Erythroblast (primary cell): ENCODE measurements at regions not wholly inside any gene's neighbourhood (a gene's known extent, or its start where the extent isn't known, plus 50 kb on each side); places are given as distances from the start of the nearest gene placed in this dataset.
A peak's percentile ranks its signal among the peaks of the same experiment; 100 is the strongest.

ENCODE experiments used
- DNase-seq, 2 experiments: peaks; one replicate each; lab custom pipeline; 2025; lab: John Stamatoyannopoulos, UW
- GATA1 ChIP-seq: IDR thresholded peaks from 2 replicates; pipeline ENCODE4 v1.6.1; 2011; ENCODE audit warnings: low read depth, mild to moderate bottlenecking, control low read depth, low read length, moderate library complexity
- POLR2A ChIP-seq: IDR thresholded peaks from 2 replicates; pipeline ENCODE4 v1.6.1; 2011; ENCODE audit warnings: mild to moderate bottlenecking, low read length

DNA sequence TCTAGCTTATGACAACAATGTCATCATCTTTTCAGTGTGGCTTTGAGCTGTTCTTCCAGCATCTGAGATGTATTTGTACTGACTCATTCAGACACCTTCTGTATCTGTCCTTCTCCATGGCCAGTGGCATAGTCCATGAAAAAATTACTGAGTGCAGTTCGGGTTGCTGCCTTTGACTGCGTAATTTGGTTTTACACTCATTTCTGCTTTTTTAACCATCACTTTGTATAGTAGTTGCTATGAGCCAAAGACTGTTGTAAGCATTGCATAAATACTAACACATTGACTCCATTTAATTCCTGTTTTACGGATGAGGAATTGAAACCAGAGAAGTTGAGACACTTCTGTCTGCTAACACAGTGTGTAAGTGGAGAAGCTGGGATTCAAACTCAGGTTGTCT, 190.7 kb upstream of the MID1 start:
- TF ChIP-seq GATA1, result no peak
- TF ChIP-seq POLR2A, result no peak
- DNase-seq, result no peak

DNA sequence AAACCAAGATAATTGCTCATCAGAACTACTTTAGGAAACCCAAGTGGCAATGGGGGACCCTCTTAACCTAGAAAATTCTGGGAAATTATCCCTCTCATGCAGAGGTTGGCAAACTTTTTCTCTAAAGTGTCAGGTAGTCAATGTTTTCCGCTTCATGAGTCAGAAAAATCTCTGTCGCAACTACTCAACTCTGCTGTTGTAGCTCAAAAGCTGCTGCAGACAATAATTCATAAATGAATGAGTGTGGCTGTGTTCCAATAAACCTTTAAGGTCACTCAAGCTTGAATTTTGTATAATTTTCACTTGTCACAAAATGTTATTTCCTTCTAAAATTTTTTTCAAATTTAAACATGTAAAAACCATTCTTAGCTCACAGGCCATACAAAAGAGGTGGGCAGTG, 193.4 kb upstream of the MID1 start:
- DNase-seq, result no peak
- TF ChIP-seq GATA1 (no peak), POLR2A (no peak)

DNA sequence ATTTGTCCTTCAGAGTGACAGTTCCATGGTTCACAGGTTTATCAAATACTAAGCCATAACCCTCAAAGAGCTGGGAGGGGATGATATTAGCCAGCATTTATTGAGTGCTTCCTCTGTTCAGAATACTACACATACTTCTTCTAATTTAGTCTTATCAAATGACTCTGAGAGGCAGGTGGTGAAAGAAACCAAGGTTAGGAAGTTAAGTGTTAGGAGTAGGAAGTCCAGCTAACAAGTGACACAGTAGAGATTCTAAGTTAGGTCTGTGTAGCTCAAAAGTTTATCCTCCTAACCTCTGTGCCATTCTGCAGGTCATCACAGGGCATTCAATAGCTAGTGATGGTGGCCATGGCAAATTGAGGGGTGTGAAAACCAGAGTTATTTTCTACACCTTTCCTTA, 198.3 kb upstream of the MID1 start:
- TF ChIP-seq GATA1, result no peak
- no peak for TF ChIP-seq POLR2A

DNA sequence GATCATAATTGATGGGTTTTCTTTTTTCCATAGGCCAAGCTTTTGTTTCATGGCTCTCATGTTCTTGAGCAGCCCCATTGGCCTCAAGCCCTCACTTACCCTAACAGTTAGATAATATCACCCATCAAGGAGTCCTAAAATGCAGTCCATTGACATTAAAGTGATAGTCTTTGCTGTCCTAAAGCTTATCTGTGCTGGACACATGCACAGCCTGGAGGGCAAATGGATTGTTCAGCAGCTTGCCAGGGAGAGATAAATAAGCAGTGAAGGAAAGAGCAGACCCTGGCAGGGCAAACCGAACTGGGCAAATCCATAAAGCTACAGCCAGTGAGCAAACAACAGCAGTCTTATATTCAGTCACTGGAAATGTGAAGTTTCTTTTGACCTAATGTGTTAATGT, 199.6 kb upstream of the MID1 start:
- peak; percentile 65 for TF ChIP-seq GATA1
- TF ChIP-seq POLR2A, result no peak
- peak; percentile 69 to 91 for DNase-seq

More for the DNA sequence above, 198.3 kb upstream of the MID1 start:
- no peak for DNase-seq

DNA sequence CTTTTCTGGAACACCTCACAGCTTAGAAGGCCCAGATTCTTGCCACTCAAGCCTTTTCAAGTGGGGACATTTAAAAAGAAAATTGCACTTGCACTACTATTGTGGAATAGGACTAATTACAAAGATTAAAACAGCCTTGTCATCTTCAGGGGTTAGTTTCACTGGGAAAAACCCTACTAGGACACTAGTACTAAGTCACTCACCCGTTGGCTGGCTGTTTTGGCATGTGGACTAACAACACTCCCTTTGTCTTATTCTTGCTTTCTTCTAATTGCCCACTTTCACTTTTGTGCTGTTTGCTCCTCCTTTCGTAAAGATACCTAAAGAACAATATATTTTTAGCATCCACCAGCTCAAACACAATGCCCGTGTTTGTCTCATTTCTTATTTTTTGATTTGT, 200.9 kb upstream of the MID1 start:
- DNase-seq, result peak in 1 of 2 experiments; percentile 1
- TF ChIP-seq GATA1, result no peak
- no peak for TF ChIP-seq POLR2A

DNA sequence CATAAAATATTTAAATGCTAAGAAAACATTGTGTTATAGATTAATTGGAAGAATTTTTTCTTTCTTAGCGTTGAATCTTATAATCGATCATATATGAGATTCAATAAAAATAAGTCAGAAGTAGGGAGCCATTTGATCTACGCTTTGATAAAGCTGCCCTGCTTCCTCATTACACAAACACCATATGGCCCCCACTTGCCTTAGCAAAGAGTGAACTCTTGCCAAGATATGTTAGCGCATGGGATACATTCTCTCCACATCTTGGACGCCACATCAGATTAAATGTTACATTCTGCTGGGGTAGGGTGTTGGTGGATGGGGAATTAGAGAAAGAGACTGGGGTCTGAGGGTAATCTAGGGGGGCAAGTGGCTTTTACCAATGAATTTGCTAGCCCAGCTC, 207.7 kb upstream of the MID1 start:
- TF ChIP-seq POLR2A (no peak), GATA1 (no peak)
- DNase-seq, result no peak

DNA sequence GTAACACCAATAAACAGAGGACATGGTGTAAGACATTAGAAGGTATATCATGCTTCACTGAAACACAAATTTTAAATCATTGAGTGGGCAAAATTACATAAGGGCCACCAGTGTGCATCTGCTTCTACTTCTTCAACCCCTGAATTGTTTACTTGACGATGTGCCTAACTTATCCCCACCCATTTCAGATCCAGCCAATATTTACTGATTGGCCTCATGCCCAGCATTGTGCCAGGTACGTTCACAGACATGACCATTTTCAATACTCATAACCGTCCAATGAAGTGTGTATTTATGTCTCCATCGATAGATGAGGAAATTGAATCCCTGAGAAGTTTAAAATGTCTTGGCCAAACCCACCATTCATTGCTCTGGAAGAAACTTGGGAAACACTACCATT, 208.3 kb upstream of the MID1 start:
- TF ChIP-seq POLR2A (no peak), GATA1 (no peak)
- DNase-seq, result no peak

DNA sequence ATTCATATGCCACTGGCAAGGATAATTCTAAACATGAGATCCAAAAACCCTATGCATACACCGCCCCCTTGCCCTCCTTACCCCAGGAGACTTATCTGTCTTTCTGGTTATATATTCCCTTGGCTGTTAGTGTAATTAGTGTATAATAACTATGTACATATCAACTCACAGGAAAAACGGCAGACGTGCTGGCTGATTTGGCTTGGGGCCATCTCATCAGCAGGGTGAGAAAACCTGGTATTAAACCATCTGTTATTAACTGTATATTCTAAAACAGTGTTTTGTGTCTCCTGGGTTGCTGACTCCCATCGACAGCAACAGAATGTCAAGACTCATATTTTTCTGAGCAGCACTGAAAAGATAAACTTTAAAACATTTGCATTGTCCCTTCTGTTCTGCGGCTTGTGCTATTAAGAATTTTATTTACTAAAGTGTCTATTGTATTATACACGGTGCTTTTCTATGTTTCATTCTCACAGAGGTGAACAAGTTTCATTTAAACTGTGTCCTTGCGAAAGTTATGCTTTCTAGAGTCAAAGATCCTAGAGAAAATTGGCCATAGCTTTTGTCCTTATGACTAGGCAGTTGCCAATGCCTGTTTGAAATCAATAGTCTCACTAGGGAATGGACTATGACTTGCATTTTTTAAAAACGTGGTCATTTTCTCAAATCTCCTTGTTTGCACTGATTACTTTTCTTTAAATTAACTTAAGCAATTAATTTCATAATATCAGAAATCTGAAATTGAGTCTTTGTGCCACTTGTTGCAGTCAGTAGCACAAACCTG, 211.5 kb upstream of the MID1 start:
- DNase-seq, result no peak
- TF ChIP-seq GATA1, result no peak
- TF ChIP-seq POLR2A, result no peak

DNA sequence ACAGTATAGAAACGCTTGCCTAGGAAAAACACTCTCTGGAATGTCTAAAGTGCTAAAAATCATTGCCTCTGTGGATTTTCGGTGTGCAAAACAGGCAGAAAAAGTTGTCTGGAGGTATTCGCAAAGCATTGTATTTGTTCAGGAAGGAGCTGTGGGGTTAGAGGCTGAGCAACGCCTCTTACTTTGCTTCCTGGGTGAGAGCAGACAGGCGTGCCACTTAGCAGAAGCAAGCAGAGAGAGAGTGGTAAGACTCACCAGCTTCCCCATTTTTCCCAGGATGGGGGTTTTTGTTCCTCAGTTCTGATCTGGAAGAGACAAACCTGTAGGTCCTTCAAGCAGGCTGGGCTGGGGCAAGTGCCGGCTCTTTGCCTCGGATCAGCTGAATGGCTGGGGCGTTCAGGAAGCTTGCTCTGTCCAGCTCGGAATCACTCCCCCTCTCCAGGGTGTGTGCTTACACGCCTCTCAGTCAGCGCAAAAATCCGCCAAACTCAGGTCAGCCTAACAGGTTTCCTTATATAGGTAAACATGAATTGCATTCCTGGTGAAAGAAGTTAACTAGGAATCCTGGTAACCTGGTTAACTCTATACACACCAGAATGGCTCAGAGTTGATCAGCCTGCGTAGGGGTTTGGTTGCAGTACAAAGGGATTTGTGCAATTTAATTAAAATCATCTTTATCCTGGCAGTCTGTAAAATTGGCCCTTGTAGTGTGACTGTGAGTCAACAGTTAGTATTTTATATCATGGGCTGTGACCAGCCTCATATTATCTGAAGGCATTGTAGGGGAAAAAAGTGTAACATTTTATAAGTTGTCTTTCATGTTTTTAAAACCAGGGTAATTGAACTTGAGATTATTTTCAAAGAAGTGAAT, 213.1 kb upstream of the MID1 start:
- TF ChIP-seq GATA1 (no peak), POLR2A (no peak)
- DNase-seq, result peak; percentile 0 to 4

DNA sequence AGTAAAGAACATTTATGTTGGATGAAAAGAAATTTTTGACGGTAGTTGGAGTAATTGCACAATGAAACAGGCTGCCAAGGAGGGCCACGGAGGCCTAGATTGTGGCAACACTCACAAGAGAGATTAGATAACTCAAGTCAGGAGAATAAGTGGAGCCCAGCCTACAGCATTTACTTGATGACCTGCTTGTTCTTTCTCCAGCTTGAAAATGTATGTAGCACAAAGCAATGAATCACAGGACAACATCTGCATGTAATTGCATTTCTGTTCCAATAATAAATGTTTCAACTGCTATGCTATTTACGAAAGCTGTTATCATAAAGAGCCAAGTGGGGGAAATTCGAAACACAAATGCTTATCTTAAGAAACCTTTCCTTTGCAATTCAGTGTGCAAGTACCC, 221.2 kb upstream of the MID1 start:
- DNase-seq, result peak; percentile 11 to 54
- TF ChIP-seq GATA1 (no peak), POLR2A (no peak)

DNA sequence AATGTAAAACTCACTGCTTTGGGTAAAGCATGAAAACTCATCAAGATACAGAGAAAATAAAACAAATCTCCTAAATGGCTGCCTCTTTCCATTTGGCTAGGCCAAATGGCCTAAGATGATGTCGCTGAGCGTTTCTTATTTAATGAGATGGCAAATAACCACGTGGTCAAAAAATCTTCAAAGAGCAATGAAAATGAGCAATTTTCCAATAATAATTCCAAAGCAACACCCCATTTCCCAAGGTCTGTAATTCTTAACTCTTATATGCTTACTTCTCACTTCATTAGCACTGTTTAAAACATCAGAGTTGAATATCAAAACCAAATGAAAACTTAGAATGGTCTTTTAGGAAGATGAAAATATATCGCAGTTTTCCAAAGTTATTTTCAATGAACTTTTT, 222.3 kb upstream of the MID1 start:
- no peak for DNase-seq
- TF ChIP-seq POLR2A (no peak), GATA1 (no peak)

DNA sequence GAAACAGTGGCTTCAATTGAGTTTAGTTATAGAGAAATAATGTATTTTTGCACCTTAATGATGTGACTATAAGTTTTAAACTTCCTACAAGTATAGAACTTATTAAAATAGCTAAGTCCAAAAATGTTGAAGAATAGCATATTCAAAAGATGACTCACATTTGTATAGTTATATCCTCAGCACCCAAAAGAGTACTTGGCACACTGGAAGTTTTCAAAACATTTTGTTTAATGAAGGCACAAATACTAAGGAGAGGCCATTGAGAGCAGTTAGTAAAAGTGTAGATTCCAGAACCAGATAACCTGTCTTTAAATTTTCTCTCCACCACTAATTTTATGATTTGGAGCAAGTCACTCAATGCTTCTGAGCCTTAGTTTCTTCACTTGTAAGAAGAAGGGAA, 226.9 kb upstream of the MID1 start:
- TF ChIP-seq POLR2A, result no peak
- no peak for DNase-seq

DNA sequence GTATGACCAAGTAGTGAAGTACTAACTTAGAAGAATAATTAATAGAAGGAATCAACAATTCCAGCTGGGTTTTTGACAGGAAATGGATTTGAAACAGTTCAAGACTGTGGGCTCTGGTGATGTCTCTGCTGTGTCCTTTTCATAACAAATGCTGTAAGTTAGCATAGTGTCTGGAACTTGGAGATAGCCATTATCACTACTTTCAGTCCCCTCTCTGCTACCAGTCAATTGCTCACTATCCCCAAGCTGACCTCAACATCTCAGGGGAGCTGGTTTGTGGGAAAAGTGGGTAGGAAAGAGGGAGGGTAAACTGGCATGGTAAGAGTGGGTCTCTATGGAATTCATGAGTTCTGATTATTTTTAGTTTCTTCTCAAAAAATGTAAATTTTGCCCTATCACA, 231.4 kb upstream of the MID1 start:
- no peak for TF ChIP-seq GATA1
- TF ChIP-seq POLR2A, result no peak
- peak; percentile 54 to 80 for DNase-seq

DNA sequence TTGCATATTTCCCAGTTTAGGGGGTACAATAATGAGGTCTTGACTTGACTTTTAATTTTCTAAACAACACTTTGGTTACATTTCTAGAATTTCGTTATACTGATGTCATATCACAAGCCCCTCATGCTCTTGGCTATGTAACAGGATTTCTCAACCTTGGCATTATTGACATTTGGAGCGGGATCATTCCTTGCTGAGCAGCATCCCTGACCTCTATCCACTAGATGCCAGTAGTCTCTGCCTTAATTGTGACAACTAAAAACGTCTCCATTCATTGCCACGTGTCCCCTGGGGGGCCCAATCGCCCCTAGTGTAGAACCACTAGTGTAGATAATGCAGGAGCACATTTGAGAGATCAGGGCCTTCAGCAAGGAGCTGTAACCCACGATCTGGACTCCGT, 234.2 kb upstream of the MID1 start:
- no peak for DNase-seq
- no peak for TF ChIP-seq GATA1
- TF ChIP-seq POLR2A, result no peak
